HCEC 1CT (cell line): ENCODE measurements at regions not wholly inside any gene's neighbourhood (a gene's known extent, or its start where the extent isn't known, plus 50 kb on each side); places are given as distances from the start of the nearest gene placed in this dataset.
A peak's percentile ranks its signal among the peaks of the same experiment; 100 is the strongest.
"Not testable (repeated sequence)": the region's sequence is repeated elsewhere in the genome, so short reads cannot be mapped to it uniquely, and the experiment has no call there.

Source experiments
- DNase-seq: peaks from one replicate; pipeline ENCODE4 v3.0.0-alpha.2; 2017

DNA sequence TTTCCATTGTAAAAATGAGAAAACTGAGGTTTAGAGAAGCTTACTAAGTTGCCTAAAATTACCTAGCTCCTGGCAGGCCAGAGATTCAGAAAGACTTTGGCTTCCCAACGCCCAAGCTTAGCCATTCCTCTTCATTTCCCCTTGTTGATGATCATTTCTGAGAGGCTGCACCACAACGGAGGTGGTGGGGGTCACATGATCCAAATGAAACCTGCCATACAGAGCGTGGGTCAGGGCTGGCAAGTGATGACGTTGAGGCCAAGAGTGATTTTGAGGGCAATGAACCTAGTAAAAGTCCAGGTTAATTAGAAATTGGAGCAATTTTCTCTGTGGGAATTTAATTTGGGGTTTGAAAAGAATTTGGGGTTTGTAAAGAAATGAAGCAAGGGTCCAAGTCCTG lies 109.9 kb downstream of the TMEM182 start:
- no peak for DNase-seq

- no peak for DNase-seq
These were observed 110.6 kb downstream of the TMEM182 start for GRCh38 chr2:102872388-102872787.

DNA sequence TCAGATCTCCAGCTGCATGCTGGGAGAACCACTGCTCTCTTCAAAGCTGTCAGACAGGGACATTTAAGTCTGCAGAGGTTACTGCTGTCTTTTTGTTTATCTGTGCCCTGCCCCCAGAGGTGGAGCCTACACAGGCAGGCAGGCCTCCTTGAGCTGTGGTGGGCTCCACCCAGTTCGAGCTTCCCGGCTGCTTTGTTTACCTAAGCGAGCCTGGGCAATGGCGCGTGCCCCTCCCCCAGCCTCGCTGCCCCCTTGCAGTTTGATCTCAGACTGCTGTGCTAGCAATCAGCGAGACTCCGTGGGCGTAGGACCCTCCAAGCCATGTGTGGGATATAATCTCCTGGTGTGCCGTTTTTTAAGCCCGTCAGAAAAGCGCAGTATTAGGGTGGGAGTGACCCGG lies 117.7 kb downstream of the TMEM182 start:
- DNase-seq, result not testable (repeated sequence)

DNA sequence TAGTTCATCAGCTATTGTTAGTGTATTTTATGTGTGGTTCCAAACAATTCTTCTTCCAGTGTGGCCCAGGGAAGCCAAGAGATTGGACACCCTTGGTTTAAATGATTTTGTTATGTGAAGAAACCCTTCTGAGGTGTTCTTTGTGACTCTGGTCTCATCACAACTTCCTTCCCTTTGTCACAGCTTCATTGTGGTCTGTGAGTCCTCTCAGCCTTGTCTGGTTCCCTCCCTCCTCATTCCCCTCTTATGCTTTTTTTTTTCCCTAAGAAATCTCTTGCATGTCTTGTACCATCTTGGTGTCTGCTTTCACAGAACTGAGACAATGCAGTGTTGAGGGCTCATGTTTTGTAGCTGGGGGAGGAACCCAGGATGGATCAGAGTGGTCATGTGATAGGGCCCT lies 118.9 kb downstream of the TMEM182 start:
- DNase-seq, result no peak

GRCh38 chr2:102886216-102886893 lies 124.5 kb downstream of the TMEM182 start:
- no peak for DNase-seq

- DNase-seq, result no peak
These were observed 126.7 kb downstream of the TMEM182 start for GRCh38 chr2:102888514-102888913.

DNA sequence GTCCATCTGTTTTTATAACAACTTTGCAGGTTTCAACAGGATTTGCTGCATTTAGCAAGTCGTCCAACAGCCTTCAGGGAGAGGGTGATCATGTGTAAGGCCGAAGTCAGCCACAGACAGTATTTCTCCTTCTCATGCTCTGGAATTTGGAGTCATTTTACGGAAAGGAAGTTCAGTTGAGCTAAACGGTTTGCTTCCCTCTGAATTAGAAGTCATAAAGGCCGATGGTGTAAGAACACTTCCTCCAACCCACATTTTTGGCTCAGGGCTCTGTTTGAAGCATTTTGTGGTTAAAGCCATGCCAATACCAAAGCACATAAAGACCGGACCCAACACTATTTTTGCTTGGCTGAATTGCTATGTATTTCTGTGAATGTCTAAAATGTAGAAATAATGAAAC lies 129.5 kb downstream of the TMEM182 start:
- no peak for DNase-seq

DNA sequence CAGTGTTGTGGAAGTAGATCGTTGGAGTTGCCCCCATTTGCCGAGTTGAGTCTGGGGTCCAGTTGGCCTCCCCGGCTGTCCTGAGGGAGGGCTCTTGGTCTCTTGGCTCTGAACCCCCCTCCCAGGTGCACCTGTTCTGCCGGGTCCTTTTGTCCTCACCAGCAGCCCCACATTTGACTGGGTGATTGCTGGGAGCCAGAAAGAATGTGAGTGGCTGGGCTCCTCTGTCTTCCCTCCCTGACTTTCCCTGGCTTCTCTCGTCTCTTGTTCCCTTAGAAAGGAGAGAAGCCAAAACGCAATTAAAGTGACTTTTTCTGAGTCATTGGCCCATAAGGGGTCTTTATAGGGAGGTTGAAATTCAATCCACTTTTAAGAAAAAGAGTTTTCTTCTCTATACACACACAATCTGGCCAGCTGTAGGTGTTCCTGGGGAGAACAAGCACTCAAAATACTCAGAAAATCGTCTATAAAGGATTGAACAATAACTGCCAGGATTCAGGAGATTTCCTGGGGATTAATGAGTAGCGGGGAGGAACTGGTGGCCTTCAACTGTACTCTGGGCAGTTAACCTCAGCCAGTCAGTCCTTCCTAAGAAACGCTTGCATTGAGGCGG lies 131.0 kb downstream of the TMEM182 start:
- no peak for DNase-seq

DNA sequence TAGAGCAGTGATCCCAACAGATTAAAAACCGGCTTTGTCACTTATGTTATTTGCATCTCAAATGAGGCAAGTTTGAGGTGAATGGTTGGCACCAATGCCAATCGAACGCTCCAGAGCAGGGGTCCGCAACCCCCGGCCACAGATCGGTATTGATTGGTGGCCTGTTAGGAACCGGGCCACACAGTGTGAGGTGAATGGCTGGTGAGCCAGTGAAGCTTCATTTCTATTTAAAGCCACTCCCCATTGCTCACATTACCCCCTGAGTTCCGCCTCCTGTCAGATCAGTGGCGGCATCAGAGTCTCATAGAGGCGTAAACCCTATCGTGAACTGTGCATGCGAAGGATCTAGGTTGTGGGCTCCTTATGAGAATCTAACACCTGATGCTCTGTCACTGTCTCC lies 132.0 kb downstream of the TMEM182 start:
- DNase-seq, result no peak

- DNase-seq, result no peak
These were observed 133.5 kb downstream of the TMEM182 start for GRCh38 chr2:102895376-102895775.

- DNase-seq, result not testable (repeated sequence)
These were observed 147.4 kb downstream of the TMEM182 start for GRCh38 chr2:102909240-102909639.

DNA sequence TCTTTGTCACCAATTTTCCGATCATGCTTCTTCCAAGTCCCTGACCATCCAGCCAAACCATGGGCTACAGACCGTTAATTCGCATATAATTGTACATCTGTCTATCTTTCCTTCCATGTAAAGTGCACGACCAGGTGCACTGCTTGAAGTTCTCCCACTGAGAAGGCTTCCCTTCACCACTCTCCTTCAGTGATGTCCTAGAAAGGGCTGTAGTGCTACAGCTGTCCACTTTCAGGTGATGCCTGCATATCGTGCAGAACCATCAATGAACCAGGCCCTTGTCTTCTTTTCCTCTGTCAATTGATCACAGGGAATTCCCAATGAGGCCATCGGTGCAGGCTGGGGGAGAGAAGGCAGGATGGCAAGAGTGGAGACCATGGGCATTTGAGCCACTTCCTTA lies 148.9 kb downstream of the TMEM182 start:
- DNase-seq, result no peak

- DNase-seq, result peak; percentile 1
These were observed 153.3 kb downstream of the TMEM182 start for GRCh38 chr2:102915128-102915527.

GRCh38 chr2:102922321-102922720 lies 160.5 kb downstream of the TMEM182 start:
- DNase-seq, result no peak

GRCh38 chr2:102925003-102925402 lies 163.2 kb downstream of the TMEM182 start:
- DNase-seq, result no peak

- no peak for DNase-seq
These were observed 166.0 kb downstream of the TMEM182 start for GRCh38 chr2:102927854-102928267.

DNA sequence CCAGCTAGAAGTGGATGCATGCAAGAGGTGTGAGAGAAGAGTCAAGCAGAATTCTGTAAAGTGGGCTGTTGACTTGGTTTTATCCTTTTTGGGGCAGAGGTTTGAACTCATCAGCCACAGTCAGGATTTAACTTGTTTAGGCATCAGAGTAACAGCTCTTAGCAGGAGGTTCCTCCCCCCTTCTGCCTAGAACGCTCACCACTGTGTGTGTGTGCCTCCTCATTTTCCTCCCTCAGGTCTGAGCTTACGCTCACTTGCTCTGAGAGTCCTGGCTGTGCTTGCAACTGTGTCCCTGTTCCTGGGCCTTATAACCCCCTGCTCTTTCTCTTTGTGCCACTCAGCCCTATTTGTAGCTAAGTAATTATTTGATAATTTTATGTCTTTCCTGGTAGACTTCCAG lies 167.9 kb downstream of the TMEM182 start:
- no peak for DNase-seq

DNA sequence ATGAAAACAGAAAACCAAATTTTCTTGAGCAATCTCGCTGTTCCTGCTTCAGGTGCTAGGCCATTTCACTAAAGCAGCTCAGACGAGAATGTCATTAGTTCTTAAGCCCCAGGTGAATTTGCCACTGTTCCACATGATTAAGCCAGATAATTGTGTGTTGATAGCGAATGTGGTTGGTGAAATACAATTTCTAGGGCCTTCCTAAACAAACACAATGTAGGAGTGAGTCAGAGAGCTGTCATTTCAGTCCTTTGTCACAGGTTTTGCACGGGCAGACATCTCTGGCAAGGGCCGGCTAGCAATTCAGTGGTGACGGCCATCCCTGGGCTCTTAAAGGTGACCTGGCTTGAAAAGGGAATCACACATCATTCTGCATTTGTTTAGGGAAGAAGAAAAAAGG lies 170.7 kb downstream of the TMEM182 start:
- DNase-seq, result no peak

DNA sequence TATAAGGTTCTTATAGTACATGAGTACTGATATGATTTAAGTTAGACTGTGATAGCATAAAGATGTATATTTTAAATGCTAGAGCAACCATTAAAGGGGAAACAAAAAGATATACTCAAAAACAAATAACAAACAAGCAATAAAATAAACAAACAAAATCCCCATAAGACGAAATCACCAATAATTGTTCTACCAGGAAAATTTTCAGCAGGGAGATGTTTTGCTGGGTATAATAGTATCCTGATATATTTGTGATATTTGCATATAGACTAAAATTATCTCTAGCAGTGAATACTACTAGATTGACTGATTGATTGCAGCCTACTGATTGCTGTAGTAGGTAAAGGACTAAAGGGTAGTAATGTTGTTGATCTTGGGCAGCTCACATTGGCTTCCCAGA lies 177.4 kb downstream of the TMEM182 start:
- no peak for DNase-seq

DNA sequence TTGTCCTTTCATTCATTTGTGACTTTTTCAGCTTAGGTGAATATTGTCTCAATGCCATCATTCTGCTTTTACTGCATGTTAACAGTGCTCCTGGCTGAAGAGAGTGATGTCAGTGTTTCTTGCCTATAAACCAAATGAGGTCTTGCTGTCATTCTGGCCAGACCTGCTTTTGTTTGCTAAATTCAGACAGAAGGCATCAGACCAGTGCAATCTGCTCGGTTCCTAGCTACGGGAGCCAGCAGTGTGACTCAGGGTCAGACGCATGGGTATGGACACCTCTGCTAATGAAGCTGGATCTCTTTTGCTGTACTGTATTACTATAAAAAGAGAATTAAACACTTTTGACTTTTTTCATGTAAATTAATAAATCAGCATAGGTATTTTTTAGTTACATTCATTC lies 178.9 kb downstream of the TMEM182 start:
- DNase-seq, result no peak

GRCh38 chr2:102942107-102942506 lies 180.3 kb downstream of the TMEM182 start:
- no peak for DNase-seq

GRCh38 chr2:102943251-102943650 lies 181.4 kb downstream of the TMEM182 start:
- no peak for DNase-seq

GRCh38 chr2:102950371-102950946 lies 188.6 kb downstream of the TMEM182 start:
- no peak for DNase-seq

GRCh38 chr2:102951249-102951648 lies 189.4 kb downstream of the TMEM182 start:
- no peak for DNase-seq

DNA sequence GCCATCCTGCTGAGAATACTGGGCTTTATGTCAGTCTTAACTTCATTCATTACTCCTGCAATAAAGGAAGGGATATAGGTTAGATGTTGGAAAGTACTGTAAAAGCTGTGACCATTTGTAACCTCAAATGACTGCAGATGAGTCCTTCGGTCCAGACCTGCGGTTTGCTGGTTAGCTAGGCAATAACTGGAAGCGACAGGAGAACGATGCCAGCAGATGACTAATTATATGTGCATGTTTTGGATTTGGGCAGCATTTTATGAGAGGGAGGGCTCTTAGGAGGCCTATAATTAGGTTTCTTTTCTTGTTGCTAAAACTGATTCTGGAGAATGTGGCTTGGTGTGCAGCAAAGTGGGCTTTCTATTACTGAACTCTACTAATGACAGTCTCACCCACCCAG lies 205.6 kb downstream of the TMEM182 start:
- no peak for DNase-seq
